H9 (cell line): ENCODE measurements at regions not wholly inside any gene's neighbourhood (a gene's known extent, or its start where the extent isn't known, plus 50 kb on each side); places are given as distances from the start of the nearest gene placed in this dataset.

ENCODE experiments used
- DNase-seq: peaks from one replicate; pipeline ENCODE4 v3.0.0-alpha.2; 2017
- H2AFZ ChIP-seq: one replicate; pipeline ENCODE4 v1.6.1; 2013; ENCODE audit warnings: mild to moderate bottlenecking, low read length, control low read depth, moderate library complexity
- H2AK5ac ChIP-seq: 2 replicates; pipeline ENCODE4 v1.6.1; 2013; ENCODE audit warnings: low read length, control low read depth, mixed read lengths; ENCODE audit not compliant: insufficient read length
- H2BK120ac ChIP-seq: one replicate; pipeline ENCODE4 v1.6.1; 2013; ENCODE audit warnings: low read depth, mild to moderate bottlenecking, low read length, control low read depth, inconsistent platforms; ENCODE audit not compliant: poor library complexity, severe bottlenecking
- H2BK12ac ChIP-seq: 2 replicates; pipeline ENCODE4 v1.6.1; 2013; ENCODE audit warnings: low read length, control low read depth, mixed read lengths, low read depth; ENCODE audit not compliant: insufficient read length
- H2BK15ac ChIP-seq: 2 replicates; pipeline ENCODE4 v1.6.1; 2013; ENCODE audit warnings: low read depth, low read length, control low read depth
- H2BK20ac ChIP-seq: one replicate; pipeline ENCODE4 v1.6.1; 2013; ENCODE audit warnings: low read depth, mild to moderate bottlenecking, low read length, control low read depth, inconsistent platforms; ENCODE audit not compliant: poor library complexity, severe bottlenecking
- H2BK5ac ChIP-seq: 2 replicates; pipeline ENCODE4 v1.6.1; 2013; ENCODE audit warnings: low read length, control low read depth, mixed read lengths; ENCODE audit not compliant: insufficient read length
- H3K14ac ChIP-seq: 2 replicates; pipeline ENCODE4 v1.6.1; 2013; ENCODE audit warnings: low read length, control low read depth; ENCODE audit not compliant: insufficient read depth
- H3K18ac ChIP-seq: 2 replicates; pipeline ENCODE4 v1.6.1; 2013; ENCODE audit warnings: low read depth, mild to moderate bottlenecking, mixed read lengths, low read length, control low read depth; ENCODE audit not compliant: insufficient read length
- H3K23ac ChIP-seq: 2 replicates; pipeline ENCODE4 v1.6.1; 2013; ENCODE audit warnings: low read length, control low read depth, mixed read lengths, low read depth; ENCODE audit not compliant: insufficient read length
- H3K23me2 ChIP-seq: 2 replicates; pipeline ENCODE4 v1.6.1; 2013; ENCODE audit warnings: low read depth, mild to moderate bottlenecking, mixed read lengths, low read length, control low read depth; ENCODE audit not compliant: insufficient read length, poor library complexity, severe bottlenecking
- H3K27ac ChIP-seq: 2 replicates; pipeline ENCODE4 v1.5.1; 2013; ENCODE audit warnings: low read length, control low read depth, mixed read lengths, low read depth; ENCODE audit not compliant: insufficient read length
- H3K27me3 ChIP-seq: 2 replicates; pipeline ENCODE4 v1.6.1; 2013; ENCODE audit warnings: low read length, control low read depth, inconsistent platforms; ENCODE audit not compliant: insufficient read depth
- H3K4ac ChIP-seq: 2 replicates; pipeline ENCODE4 v1.6.1; 2013; ENCODE audit warnings: low read depth, mild to moderate bottlenecking, control low read depth, inconsistent platforms, low read length, moderate library complexity
- H3K4me1 ChIP-seq: 2 replicates; pipeline ENCODE4 v1.6.1; 2013; ENCODE audit warnings: low read length, control low read depth, inconsistent platforms; ENCODE audit not compliant: insufficient read depth
- H3K4me2 ChIP-seq: 2 replicates; pipeline ENCODE4 v1.6.1; 2013; ENCODE audit warnings: low read length, control low read depth, mixed read lengths; ENCODE audit not compliant: insufficient read length, insufficient read depth
- H3K56ac ChIP-seq: 2 replicates; pipeline ENCODE4 v1.6.1; 2013; ENCODE audit warnings: low read depth, mild to moderate bottlenecking, mixed read lengths, low read length, control low read depth; ENCODE audit not compliant: insufficient read length
- H3K79me1 ChIP-seq: 2 replicates; pipeline ENCODE4 v1.6.1; 2013; ENCODE audit warnings: low read depth, mild to moderate bottlenecking, moderate library complexity, low read length, control low read depth, inconsistent platforms; ENCODE audit not compliant: insufficient read depth, poor library complexity, severe bottlenecking
- H3K79me2 ChIP-seq: 2 replicates; pipeline ENCODE4 v1.6.1; 2013; ENCODE audit warnings: low read length, control low read depth, inconsistent platforms; ENCODE audit not compliant: insufficient read depth
- H3K9ac ChIP-seq: 2 replicates; pipeline ENCODE4 v1.6.1; 2013; ENCODE audit warnings: low read length, control low read depth, mixed read lengths; ENCODE audit not compliant: insufficient read length; ENCODE audit errors: extremely low read depth
- H3K9me3 ChIP-seq: one replicate; pipeline ENCODE4 v1.6.1; 2013; ENCODE audit warnings: low read depth, low read length, inconsistent platforms; ENCODE audit not compliant: control insufficient read depth
- H3T11ph ChIP-seq: one replicate; pipeline ENCODE4 v1.6.1; 2013; ENCODE audit warnings: mild to moderate bottlenecking, low read length, control low read depth, inconsistent platforms
- H4K20me1 ChIP-seq: one replicate; pipeline ENCODE4 v1.6.1; 2013; ENCODE audit not compliant: control insufficient read depth, insufficient read length, insufficient read depth
- H4K5ac ChIP-seq: 2 replicates; pipeline ENCODE4 v1.6.1; 2013; ENCODE audit warnings: low read depth, mild to moderate bottlenecking, mixed read lengths, low read length, control low read depth; ENCODE audit not compliant: insufficient read length
- H4K8ac ChIP-seq: replicated peaks from 2 replicates; pipeline ENCODE4 v1.6.1; 2013; ENCODE audit warnings: low read length, control low read depth, mixed read lengths, low read depth; ENCODE audit not compliant: insufficient read length
- H4K91ac ChIP-seq: 2 replicates; pipeline ENCODE4 v1.6.1; 2013; ENCODE audit warnings: low read depth, mild to moderate bottlenecking, moderate library complexity, mixed read lengths, low read length, control low read depth; ENCODE audit not compliant: insufficient read length
- H3K27ac Mint-ChIP-seq, 3 experiments: 2 replicates in 2 of 3; 3 replicates in 1 of 3; pipeline ENCODE4 v1.8.0; 2020 to 2021; ENCODE audit warnings: mixed read lengths in 3 of 3, mild to moderate bottlenecking in 1 of 3, moderate library complexity in 1 of 3
- H3K27me3 Mint-ChIP-seq: 2 replicates; pipeline ENCODE4 v1.8.0; 2021; ENCODE audit warnings: low read depth, mild to moderate bottlenecking, moderate library complexity, mixed read lengths
- H3K36me3 Mint-ChIP-seq, 3 experiments: 2 replicates in 2 of 3; 3 replicates in 1 of 3; pipeline ENCODE4 v1.8.0; 2020 to 2021; ENCODE audit warnings: low read depth in 3 of 3, mixed read lengths in 3 of 3; ENCODE audit not compliant: insufficient read depth in 1 of 3
- H3K4me1 Mint-ChIP-seq, 2 experiments: 2 replicates each; pipeline ENCODE4 v1.8.0; 2020; ENCODE audit warnings: mixed read lengths in 2 of 2
- H3K4me3 Mint-ChIP-seq, 2 experiments: 2 replicates in 1 of 2; 3 replicates in 1 of 2; pipeline ENCODE4 v1.8.0; 2020 to 2021; ENCODE audit warnings: mild to moderate bottlenecking in 2 of 2, mixed read lengths in 2 of 2, moderate library complexity in 1 of 2
- H3K9me3 Mint-ChIP-seq, 2 experiments: 2 replicates in 1 of 2; 3 replicates in 1 of 2; pipeline ENCODE4 v1.8.0; 2020; ENCODE audit warnings: mild to moderate bottlenecking in 2 of 2, mixed read lengths in 2 of 2, moderate library complexity in 1 of 2
- CTCF ChIP-seq: fragments of 200-600 bp; sonication (generic); conservative IDR thresholded peaks from 3 replicates; pipeline ENCODE4 v1.8.0; 2021; ENCODE audit warnings: antibody characterized with exemption, mild to moderate bottlenecking
- WGBS: extraction: QIAGEN DNeasy Blood & Tissue Kit; methylation state at CpG from one replicate; pipeline ENCODE4 v1.1.7; 2013; ENCODE audit warnings: missing lambda C conversion rate, low lambda C conversion rate, mixed read lengths; ENCODE audit not compliant: insufficient read length; ENCODE audit errors: extremely low coverage; 5-methylcytosine and 5-hydroxymethylcytosine counted together

DNA sequence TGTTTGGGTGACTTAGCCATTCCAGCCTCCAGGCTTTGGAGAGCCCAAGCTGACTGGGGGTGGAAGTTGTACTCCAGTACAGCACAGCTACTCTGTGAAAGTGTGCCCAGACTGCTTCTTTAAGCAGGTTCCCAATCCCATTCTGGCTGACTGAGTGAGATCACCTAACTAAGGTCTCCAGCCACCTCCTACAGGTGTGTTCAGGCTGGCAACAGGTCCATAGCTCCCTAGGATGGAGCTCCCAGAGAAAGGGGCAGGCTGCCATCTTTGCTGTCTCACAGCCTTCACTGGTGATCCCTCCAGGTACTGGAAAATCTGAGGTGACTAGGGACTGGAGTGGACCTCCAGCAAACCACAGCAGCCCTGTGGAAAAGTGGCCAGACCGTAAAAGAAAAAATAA is 445.3 kb upstream of the KCNMB2 start:
- no peaks in the 10 kb centered on the region for H3K9me3 ChIP-seq
- Mint-ChIP-seq H3K9me3 (peaks cover 10 to 11% of the 10 kb centered on the region in 2 experiments; a peak in 4 of 5 replicates), H3K27me3 (no peaks in the 10 kb centered on the region; the same call in 1 of the 2 replicates), H3K27ac (no peak overlapping the region), H3K4me3 (no peak overlapping the region), H3K36me3 (peaks cover 2 to 13% (median 5%) of the 10 kb centered on the region in 3 experiments; a peak in 6 of 7 replicates), H3K4me1 (peaks cover 5 to 8% of the 10 kb centered on the region in 2 experiments)
- no peak overlapping the region for H2BK20ac ChIP-seq
- no peak overlapping the region for H2AFZ ChIP-seq
- no peak overlapping the region for H3K27ac ChIP-seq
- no peak overlapping the region for H3K18ac ChIP-seq
- WGBS: no CpG with 5 or more reads among the region's 1 CpG
- H4K91ac ChIP-seq: no peak overlapping the region
- H4K8ac ChIP-seq: no peak overlapping the region
- H2BK120ac ChIP-seq: no peak overlapping the region
- H3T11ph ChIP-seq: no peak overlapping the region
- H3K4me2 ChIP-seq: no peak overlapping the region
- H2BK15ac ChIP-seq: no peak overlapping the region
- H3K23me2 ChIP-seq: no peaks in the 10 kb centered on the region
- no peak overlapping the region for H4K5ac ChIP-seq
- H2AK5ac ChIP-seq: no peak overlapping the region
- H3K23ac ChIP-seq: no peak overlapping the region
- H3K27me3 ChIP-seq: no peaks in the 10 kb centered on the region
- H2BK5ac ChIP-seq: no peak overlapping the region
- H3K4ac ChIP-seq: no peak overlapping the region
- no peaks in the 10 kb centered on the region for H3K79me1 ChIP-seq
- H3K14ac ChIP-seq: no peak overlapping the region
- no peak overlapping the region for H3K9ac ChIP-seq
- TF ChIP-seq CTCF: no peak
- DNase-seq: no peak
- H3K79me2 ChIP-seq: no peaks in the 10 kb centered on the region
- H3K4me1 ChIP-seq: no peaks in the 10 kb centered on the region
- H2BK12ac ChIP-seq: no peak overlapping the region
- no peak overlapping the region for H3K56ac ChIP-seq
- H4K20me1 ChIP-seq: no peaks in the 10 kb centered on the region
